ENCODE measurements at regions not wholly inside any gene's neighbourhood (a gene's known extent, or its start where the extent isn't known, plus 50 kb on each side); places are given as distances from the start of the nearest gene placed in this dataset.

- TF ChIP-seq CTCF (IDR thresholded peaks at IDR 0.05) (no peak), POLR2A (IDR thresholded peaks at IDR 0.05) (no peak)
Measured at GRCh38 chr5:38772471-38772870, 73.3 kb upstream of the OSMR start.

Measured in lower leg skin (tissue), 3 donors.